Stomach (tissue), 8 donors: ENCODE measurements at regions not wholly inside any gene's neighbourhood (a gene's known extent, or its start where the extent isn't known, plus 50 kb on each side); places are given as distances from the start of the nearest gene placed in this dataset.
A peak's percentile ranks its signal among the peaks of the same experiment; 100 is the strongest.

Source experiments
- DNase-seq, 2 donors: peaks; one replicate each; pipeline versions ENCODE4 v3.0.0 to v3.0.0-alpha.2; 2013 to 2019
- H3K27ac ChIP-seq, 5 donors: fragments of 200-600 bp in 4 of 5; sonication (generic) in 4 of 5; one replicate each; pipeline ENCODE4 v1.5.1; 2013 to 2019; ENCODE audit warnings: mild to moderate bottlenecking in 1 of 5, moderate library complexity in 1 of 5
- H3K27me3 ChIP-seq, 3 donors: fragments of 200-600 bp; sonication (generic); one replicate each; pipeline ENCODE4 v1.5.1; 2017 to 2019; ENCODE audit warnings: mixed run types in 1 of 3
- H3K36me3 ChIP-seq, 4 donors: fragments of 200-600 bp; sonication (generic); 1 replicate in 3 of 4; 2 replicates in 1 of 4; pipeline ENCODE4 v1.5.1; 2016 to 2019
- H3K4me1 ChIP-seq, 4 donors: fragments of 200-600 bp; sonication (generic); one replicate each; pipeline ENCODE4 v1.5.1; 2016 to 2019
- H3K4me3 ChIP-seq, 4 donors: fragments of 200-600 bp; sonication (generic) in 3 of 4; one replicate each; pipeline ENCODE4 v1.5.1; 2016 to 2019; ENCODE audit warnings: mild to moderate bottlenecking in 1 of 4
- H3K9me3 ChIP-seq, 4 donors: fragments of 200-600 bp; sonication (generic); one replicate each; pipeline ENCODE4 v1.5.1; 2016 to 2019
- EP300 ChIP-seq: sonication (generic); formaldehyde crosslinking; IDR thresholded peaks from one replicate; pipeline ENCODE4 v1.6.1; 2017; ENCODE audit warnings: antibody characterized with exemption
- POLR2A ChIP-seq, 4 donors: fragments of 450-650 bp; IDR thresholded peaks; one replicate each; pipeline ENCODE4 v1.6.1; 2016; ENCODE audit warnings: antibody characterized with exemption in 4 of 4, control low read depth in 2 of 4, mild to moderate bottlenecking in 1 of 4, moderate library complexity in 1 of 4
- POLR2AphosphoS5 ChIP-seq, 3 donors: sonication (generic); formaldehyde crosslinking; IDR thresholded peaks; one replicate each; pipeline ENCODE4 v1.6.1; 2016; ENCODE audit warnings: antibody characterized with exemption in 3 of 3
- WGBS, 5 donors: extraction: QIAGEN DNeasy Blood & Tissue Kit in 3 of 5; methylation state at CpG; one replicate each; pipeline versions ENCODE4 v1.1.5 to v1.1.7; 2013 to 2018; 5-methylcytosine and 5-hydroxymethylcytosine counted together
- intact Hi-C: fragments of 100-400 bp; cut with DNase I; formaldehyde crosslinking; loops from one replicate; pipeline ENCODE4 v1.15.1; 2023; ENCODE audit warnings: low total_unique reads
- TF ChIP-seq, protein P1 (sequence below), 7 experiments: fragments of 450-650 bp in 4 of 7; fragments of 200-600 bp in 3 of 7; sonication (generic) in 3 of 7; IDR thresholded peaks; one replicate each; pipeline ENCODE4 v1.5.1; 2016 to 2019; ENCODE audit warnings: antibody characterized with exemption in 7 of 7, control low read depth in 2 of 7, mild to moderate bottlenecking in 1 of 7
- donor health status: healthy with polysubstance abuse.
- donor health status: Bipolar disorder and iron deficiency.
- donor health status: healthy.

DNA sequence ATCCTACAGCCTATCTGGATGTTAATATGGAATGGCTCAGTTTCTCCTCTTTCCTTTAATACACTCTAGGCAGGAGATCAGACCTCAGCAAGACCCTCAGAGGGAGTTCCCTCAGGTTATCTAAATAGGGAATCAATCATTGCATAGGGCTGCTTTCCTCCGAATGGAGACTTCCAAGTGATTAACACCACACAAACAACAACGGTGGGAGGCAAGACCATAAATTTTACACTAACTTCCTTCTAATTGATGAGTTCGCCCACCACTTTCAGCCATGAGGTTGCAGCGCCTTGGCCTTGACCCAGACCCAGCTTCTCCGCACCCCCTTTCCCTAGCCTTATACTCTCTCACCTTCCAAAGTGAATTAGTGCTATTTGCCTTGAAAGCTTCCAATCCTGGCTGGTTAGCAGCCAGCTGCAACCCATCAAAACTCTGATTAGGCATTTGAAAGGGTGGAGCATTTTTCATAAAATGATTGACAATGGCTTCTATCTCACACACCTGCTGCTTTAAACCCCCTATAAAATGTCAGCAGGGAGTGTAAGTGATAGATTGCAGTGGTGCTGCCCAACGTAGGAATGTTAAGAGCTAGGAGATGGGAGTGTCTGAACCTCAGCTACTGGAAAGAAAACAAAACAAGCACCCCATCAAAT, 534.9 kb upstream of the USP24 start:
- no peaks in the 10 kb centered on the region for H3K27me3 ChIP-seq
- WGBS, 5 donors = 67 to 77% (median 69%) methylated on average over 6 of the region's 6 CpGs
- H3K4me1 ChIP-seq = no peaks in the 10 kb centered on the region
- DNase-seq = no peak
- TF ChIP-seq POLR2A (IDR thresholded peaks at IDR 0.05) (no peak), POLR2AphosphoS5 (IDR thresholded peaks at IDR 0.05) (no peak), EP300 (no peak)
- TF ChIP-seq, protein P1, sequence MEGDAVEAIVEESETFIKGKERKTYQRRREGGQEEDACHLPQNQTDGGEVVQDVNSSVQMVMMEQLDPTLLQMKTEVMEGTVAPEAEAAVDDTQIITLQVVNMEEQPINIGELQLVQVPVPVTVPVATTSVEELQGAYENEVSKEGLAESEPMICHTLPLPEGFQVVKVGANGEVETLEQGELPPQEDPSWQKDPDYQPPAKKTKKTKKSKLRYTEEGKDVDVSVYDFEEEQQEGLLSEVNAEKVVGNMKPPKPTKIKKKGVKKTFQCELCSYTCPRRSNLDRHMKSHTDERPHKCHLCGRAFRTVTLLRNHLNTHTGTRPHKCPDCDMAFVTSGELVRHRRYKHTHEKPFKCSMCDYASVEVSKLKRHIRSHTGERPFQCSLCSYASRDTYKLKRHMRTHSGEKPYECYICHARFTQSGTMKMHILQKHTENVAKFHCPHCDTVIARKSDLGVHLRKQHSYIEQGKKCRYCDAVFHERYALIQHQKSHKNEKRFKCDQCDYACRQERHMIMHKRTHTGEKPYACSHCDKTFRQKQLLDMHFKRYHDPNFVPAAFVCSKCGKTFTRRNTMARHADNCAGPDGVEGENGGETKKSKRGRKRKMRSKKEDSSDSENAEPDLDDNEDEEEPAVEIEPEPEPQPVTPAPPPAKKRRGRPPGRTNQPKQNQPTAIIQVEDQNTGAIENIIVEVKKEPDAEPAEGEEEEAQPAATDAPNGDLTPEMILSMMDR (IDR thresholded peaks at IDR 0.05) = no peak
- H3K36me3 ChIP-seq = no peaks in the 10 kb centered on the region
- intact Hi-C loops = no loop called here
- H3K4me3 ChIP-seq = no peak overlapping the region
- no peak overlapping the region for H3K27ac ChIP-seq
- peaks cover 0 to 12% (median 6%) of the 10 kb centered on the region in 4 donors for H3K9me3 ChIP-seq

DNA sequence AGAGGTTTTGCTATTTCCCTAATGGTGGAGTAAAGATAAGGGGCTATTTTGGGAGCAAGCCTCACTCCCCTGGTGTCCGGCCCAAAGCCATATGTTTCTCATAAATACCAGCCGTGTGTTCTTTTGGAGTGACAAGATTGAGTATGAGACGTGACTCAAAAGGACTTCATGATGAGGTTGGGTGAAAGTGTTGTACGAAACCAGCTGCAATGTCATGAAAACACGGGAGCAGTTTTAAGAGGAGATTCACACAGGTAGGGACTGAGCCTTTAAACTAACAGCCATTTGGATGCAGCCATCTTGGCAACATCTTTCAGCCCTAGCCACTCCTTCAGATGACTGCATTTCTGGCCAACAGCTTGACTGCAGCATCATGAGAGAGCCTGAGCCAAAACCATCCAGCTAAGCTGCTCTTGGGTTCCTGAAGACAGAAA, 532.3 kb upstream of the USP24 start:
- intact Hi-C loops = no loop called here
- no peak overlapping the region for H3K4me3 ChIP-seq
- no peaks in the 10 kb centered on the region for H3K4me1 ChIP-seq
- TF ChIP-seq, protein P1 (IDR thresholded peaks at IDR 0.05) = no peak
- no peak for TF ChIP-seq POLR2A (IDR thresholded peaks at IDR 0.05)
- no peak for TF ChIP-seq EP300
- TF ChIP-seq POLR2AphosphoS5 (IDR thresholded peaks at IDR 0.05) = no peak
- no peaks in the 10 kb centered on the region for H3K27me3 ChIP-seq
- 84 to 90% (median 85%) methylated on average over 5 of the region's 5 CpGs for WGBS, 5 donors
- H3K27ac ChIP-seq = no peak overlapping the region
- DNase-seq = peak in 1 of 2 donors; percentile 62
- peaks cover 0 to 12% (median 6%) of the 10 kb centered on the region in 4 donors for H3K9me3 ChIP-seq
- no peaks in the 10 kb centered on the region for H3K36me3 ChIP-seq

DNA sequence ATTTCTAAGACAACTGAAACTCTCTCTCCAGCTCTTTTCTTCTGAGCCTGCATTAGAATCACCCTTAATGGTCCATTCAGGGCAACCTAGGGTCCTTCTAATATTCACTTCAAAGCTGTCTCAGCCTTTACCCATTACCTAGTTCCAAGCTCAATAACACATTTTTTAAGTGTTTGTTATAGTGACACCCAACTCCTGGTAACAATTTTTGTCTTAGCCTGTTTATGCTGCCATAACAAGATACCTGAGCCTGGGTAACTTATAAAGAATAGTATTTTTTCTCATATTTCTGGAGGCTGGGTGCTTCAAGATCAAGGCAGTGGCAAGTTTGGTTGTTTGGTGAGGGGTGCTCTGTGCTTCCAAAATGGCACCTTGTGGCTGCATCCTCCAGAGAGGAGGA, 531.5 kb upstream of the USP24 start:
- H3K27me3 ChIP-seq = no peaks in the 10 kb centered on the region
- no peak for DNase-seq
- TF ChIP-seq, protein P1 (IDR thresholded peaks at IDR 0.05) = no peak
- TF ChIP-seq POLR2A (IDR thresholded peaks at IDR 0.05) (no peak), POLR2AphosphoS5 (IDR thresholded peaks at IDR 0.05) (no peak), EP300 (no peak)

DNA sequence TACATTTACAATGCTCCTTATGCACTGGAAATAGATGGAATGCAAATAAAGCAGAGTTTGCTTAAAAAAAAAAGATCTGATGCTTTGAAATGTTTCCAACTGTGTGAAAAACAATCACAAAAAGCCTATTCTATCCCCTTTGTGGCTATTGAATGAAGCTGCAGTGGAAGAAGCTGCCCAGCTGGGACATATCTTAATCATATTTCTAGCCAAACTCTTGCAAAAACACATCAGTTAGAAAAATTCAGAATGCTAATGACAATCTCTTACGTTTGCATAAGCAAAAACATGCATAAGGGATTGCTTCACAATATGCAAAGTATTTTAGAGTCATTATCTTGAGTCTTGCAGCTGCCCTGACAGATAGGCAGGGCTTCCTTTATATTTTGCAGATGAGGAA, 526.4 kb upstream of the USP24 start:
- no peak overlapping the region for H3K27ac ChIP-seq
- H3K4me3 ChIP-seq = no peak overlapping the region
- peaks cover 0 to 7% (median 1%) of the 10 kb centered on the region in 4 donors for H3K9me3 ChIP-seq
- no peaks in the 10 kb centered on the region for H3K27me3 ChIP-seq
- intact Hi-C loops = no loop called here
- no peaks in the 10 kb centered on the region for H3K4me1 ChIP-seq
- peak in 1 of 2 donors; percentile 79 for DNase-seq
- WGBS, 5 donors = 38 to 64% (median 51%) methylated on average over 1 of the region's 1 CpG
- no peaks in the 10 kb centered on the region for H3K36me3 ChIP-seq
- TF ChIP-seq POLR2AphosphoS5 (IDR thresholded peaks at IDR 0.05) (peak in 1 of 3 donors; percentile 39), EP300 (no peak)
- TF ChIP-seq, protein P1 (IDR thresholded peaks at IDR 0.05) = no peak

More for the DNA sequence above, 531.5 kb upstream of the USP24 start:
- no peak overlapping the region for H3K4me3 ChIP-seq
- H3K9me3 ChIP-seq = peaks cover 0 to 12% (median 6%) of the 10 kb centered on the region in 4 donors
- no peak overlapping the region for H3K27ac ChIP-seq
- no peaks in the 10 kb centered on the region for H3K36me3 ChIP-seq
- no peaks in the 10 kb centered on the region for H3K4me1 ChIP-seq
- intact Hi-C loops = no loop called here
